Naive B cell (primary cell): ENCODE measurements at regions not wholly inside any gene's neighbourhood (a gene's known extent, or its start where the extent isn't known, plus 50 kb on each side); places are given as distances from the start of the nearest gene placed in this dataset.
"Not testable (repeated sequence)": the region's sequence is repeated elsewhere in the genome, so short reads cannot be mapped to it uniquely, and the experiment has no call there.

Experiments used
- ATAC-seq, 2 donors: fragments of 150-1000 bp; cut with Tn5 transposase; 2 replicates each; pipeline ENCODE4 v1.10.0; 2021; ENCODE audit warnings: low read depth in 2 of 2, mild to moderate bottlenecking in 2 of 2, moderate library complexity in 2 of 2
- DNase-seq: peaks from one replicate; pipeline ENCODE4 v3.0.0; 2022
- H3K27ac Mint-ChIP-seq, 6 donors: one replicate each; pipeline ENCODE4 v1.8.0; 2020 to 2022; ENCODE audit warnings: mild to moderate bottlenecking in 6 of 6, mixed read lengths in 6 of 6, moderate library complexity in 5 of 6, inconsistent platforms in 2 of 6
- H3K27me3 Mint-ChIP-seq, 3 donors: one replicate each; pipeline ENCODE4 v1.8.0; 2021 to 2022; ENCODE audit warnings: mixed read lengths in 3 of 3, mild to moderate bottlenecking in 1 of 3
- H3K36me3 Mint-ChIP-seq, 2 donors: one replicate each; pipeline ENCODE4 v1.8.0; 2020 to 2022; ENCODE audit warnings: mixed read lengths in 2 of 2, inconsistent platforms in 1 of 2, mild to moderate bottlenecking in 1 of 2
- H3K4me1 Mint-ChIP-seq, 3 donors: one replicate each; pipeline ENCODE4 v1.8.0; 2020 to 2022; ENCODE audit warnings: mixed read lengths in 3 of 3, inconsistent platforms in 1 of 3, mild to moderate bottlenecking in 1 of 3, moderate library complexity in 1 of 3
- H3K4me3 Mint-ChIP-seq, 8 donors: one replicate each; pipeline ENCODE4 v1.8.0; 2020 to 2022; ENCODE audit warnings: mild to moderate bottlenecking in 8 of 8, mixed read lengths in 8 of 8, moderate library complexity in 8 of 8, inconsistent platforms in 2 of 8
- H3K9me3 Mint-ChIP-seq, 7 donors: one replicate each; pipeline ENCODE4 v1.8.0; 2020 to 2022; ENCODE audit warnings: mixed read lengths in 7 of 7, mild to moderate bottlenecking in 5 of 7, inconsistent platforms in 2 of 7, moderate library complexity in 1 of 7

DNA sequence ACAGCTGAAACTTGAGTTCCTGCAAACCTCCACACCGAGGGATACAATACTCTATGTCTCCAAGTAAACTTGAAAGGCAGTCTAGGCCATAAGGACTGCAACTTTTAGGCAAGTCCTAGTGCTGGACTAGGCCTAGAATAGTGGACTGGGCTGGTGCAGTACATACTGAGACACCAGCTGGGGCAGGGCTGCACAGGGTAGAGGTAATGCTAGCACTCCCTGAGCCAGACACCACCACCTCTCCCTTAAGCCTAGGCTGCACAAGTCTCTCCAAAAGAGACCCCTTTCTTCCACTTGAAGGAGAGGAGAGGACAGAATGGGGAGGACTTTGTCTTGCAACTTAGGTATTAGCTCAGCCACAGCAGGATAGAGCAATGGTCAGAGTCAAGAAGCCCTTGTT lies 65.7 kb upstream of the PTPRK start:
- DNase-seq: no peak
- Mint-ChIP-seq H3K27ac (no peak overlapping the region), H3K27me3 (peaks cover 0 to 4% (median 0%) of the 10 kb centered on the region in 3 donors), H3K9me3 (peaks cover 2 to 9% (median 3%) of the 10 kb centered on the region in 7 donors), H3K36me3 (no peaks in the 10 kb centered on the region), H3K4me1 (no peaks in the 10 kb centered on the region), H3K4me3 (no peak overlapping the region)
- no peak for ATAC-seq

DNA sequence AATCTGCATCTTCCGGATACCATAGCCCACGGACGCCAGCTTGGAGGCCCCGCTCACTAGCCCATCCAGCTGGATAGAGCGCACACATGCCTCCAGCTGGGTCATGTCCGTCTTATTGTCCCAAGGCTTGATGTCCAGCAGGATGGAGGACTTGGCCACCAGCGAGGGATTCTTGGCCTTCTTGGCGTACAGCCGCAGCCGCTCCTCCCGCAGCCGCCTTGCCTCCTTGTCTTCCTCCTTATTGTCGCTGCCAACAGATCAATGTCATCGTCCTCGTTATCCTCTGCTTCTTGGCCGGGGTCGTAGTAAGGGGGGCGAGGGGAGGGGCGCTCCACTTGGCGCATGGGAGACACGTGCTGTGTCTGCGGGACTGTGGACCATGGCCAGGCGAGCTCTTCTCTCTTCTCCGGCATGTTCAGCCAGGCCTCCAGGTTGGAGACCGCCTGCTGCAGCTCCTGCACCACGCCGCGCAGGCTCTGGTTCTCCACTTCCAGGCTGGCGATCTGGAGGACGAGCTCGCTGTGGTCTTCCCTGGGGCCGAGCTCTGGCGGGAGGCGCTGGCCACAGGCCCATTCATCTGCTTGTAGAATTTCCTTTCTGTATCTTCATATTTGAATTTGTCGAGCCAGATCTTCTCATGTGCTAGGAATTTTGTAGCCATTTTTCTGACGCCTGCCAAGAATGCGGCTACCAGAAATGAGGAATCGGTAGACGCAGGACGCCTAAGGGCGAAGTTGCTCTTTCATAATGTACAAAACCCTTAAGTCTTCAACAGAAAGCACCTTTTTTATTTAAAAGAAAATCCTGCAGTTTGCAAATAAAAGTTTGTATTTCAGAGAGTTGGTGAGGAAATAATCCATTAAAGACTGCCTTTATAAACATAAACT lies 60.1 kb upstream of the PTPRK start:
- Mint-ChIP-seq H3K4me1 (no peaks in the 10 kb centered on the region), H3K36me3 (no peaks in the 10 kb centered on the region), H3K27me3 (peaks cover 0 to 4% (median 0%) of the 10 kb centered on the region in 3 donors), H3K9me3 (peaks cover 0 to 6% (median 0%) of the 10 kb centered on the region in 7 donors), H3K27ac (no peak overlapping the region), H3K4me3 (no peak overlapping the region)
- DNase-seq: no peak
- no peak for ATAC-seq

DNA sequence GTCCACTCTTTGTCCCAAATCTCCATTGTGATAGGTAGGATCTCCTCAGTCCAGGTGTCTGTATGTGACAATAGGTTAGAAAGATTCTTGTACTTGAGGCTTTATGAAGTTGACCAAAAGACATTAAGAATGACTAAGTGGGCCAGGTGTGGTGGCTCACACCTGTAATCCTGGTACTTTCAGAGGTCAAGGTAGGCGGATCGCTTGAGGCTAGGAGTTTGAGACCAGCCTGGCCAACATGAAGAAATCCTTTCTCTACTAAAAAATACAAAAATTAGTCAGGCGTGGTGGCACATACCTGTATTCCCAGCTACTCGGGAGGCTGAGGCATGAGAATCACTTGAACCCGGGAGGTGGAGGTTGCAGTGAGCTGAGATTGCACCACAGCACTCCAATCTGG lies 54.9 kb upstream of the PTPRK start:
- not testable (repeated sequence) for H3K36me3 Mint-ChIP-seq

DNA sequence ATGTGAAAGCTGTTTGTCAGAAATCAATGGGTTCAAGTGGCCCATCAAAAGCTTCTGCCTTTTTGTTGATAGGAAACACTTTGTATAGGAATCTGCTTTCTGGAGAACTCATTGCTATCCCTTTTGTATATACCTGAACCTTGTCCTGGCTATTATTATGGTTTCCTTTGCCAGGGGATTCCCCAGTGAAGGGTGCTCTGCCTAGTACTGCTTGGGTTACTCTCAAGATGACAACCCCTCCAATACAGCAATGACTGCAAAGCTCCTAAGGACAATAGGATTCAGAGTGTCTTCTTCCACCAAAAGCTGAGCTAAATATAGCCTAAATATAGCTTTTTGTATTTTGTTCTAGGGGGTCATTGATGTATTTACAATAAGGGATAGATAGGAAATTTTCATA lies 54.0 kb upstream of the PTPRK start:
- no peak overlapping the region for H3K4me3 Mint-ChIP-seq
- no peak overlapping the region for H3K27ac Mint-ChIP-seq
- H3K36me3 Mint-ChIP-seq: no peaks in the 10 kb centered on the region
- no peaks in the 10 kb centered on the region for H3K9me3 Mint-ChIP-seq
- ATAC-seq (no peak), DNase-seq (no peak)
- no peaks in the 10 kb centered on the region for H3K27me3 Mint-ChIP-seq
- H3K4me1 Mint-ChIP-seq: no peaks in the 10 kb centered on the region

More for the DNA sequence above, 54.9 kb upstream of the PTPRK start:
- not testable (repeated sequence) for H3K9me3 Mint-ChIP-seq, H3K27me3 Mint-ChIP-seq, DNase-seq, ATAC-seq, H3K4me1 Mint-ChIP-seq, H3K4me3 Mint-ChIP-seq, H3K27ac Mint-ChIP-seq

DNA sequence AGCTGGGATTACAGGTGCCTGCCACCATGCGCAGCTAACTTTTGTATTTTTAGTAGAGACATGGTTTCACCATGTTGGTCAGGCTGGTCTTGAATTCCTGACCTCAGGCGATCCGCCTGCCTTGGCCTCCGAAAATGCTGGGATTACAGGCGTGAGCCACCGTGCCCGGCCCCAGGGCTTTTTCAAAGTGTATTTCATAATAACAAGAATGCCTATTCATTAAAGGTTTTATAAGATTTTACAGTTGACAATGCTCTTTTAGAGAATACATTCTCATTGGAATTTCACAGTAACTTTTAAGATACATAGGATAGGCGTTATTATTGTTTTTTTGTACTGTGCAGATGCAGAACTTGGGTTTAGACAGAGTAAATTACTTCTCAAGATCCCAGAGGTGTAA lies 52.6 kb upstream of the PTPRK start:
- DNase-seq (no peak), ATAC-seq (no peak)
- no peak overlapping the region for H3K27ac Mint-ChIP-seq
- no peaks in the 10 kb centered on the region for H3K36me3 Mint-ChIP-seq
- no peak overlapping the region for H3K4me3 Mint-ChIP-seq
- H3K27me3 Mint-ChIP-seq: no peaks in the 10 kb centered on the region
- peaks cover 0 to 4% (median 0%) of the 10 kb centered on the region in 7 donors for H3K9me3 Mint-ChIP-seq
- H3K4me1 Mint-ChIP-seq: no peaks in the 10 kb centered on the region

DNA sequence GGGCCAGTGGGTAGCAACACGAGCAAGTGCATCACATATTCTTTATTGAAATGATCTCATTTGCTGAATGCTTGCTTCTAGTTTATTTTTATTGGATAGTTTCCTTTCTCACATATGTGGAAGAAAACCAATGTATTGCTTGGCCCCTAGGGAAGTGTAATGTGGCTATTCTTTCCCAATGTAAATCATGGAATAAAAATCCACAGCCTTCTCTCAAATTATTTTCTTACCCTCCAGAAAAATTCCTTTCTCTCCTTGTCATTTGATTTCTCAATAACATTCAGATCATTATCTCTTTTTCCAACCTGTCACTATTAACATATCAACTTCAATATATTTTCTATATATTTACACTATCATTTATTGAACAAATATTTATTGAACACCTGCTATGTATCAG lies 51.9 kb upstream of the PTPRK start:
- H3K4me1 Mint-ChIP-seq: no peaks in the 10 kb centered on the region
- peaks cover 0 to 4% (median 0%) of the 10 kb centered on the region in 7 donors for H3K9me3 Mint-ChIP-seq
- H3K4me3 Mint-ChIP-seq: no peak overlapping the region
- ATAC-seq (no peak), DNase-seq (no peak)
- H3K27me3 Mint-ChIP-seq: no peaks in the 10 kb centered on the region
- H3K36me3 Mint-ChIP-seq: no peaks in the 10 kb centered on the region
- no peak overlapping the region for H3K27ac Mint-ChIP-seq

DNA sequence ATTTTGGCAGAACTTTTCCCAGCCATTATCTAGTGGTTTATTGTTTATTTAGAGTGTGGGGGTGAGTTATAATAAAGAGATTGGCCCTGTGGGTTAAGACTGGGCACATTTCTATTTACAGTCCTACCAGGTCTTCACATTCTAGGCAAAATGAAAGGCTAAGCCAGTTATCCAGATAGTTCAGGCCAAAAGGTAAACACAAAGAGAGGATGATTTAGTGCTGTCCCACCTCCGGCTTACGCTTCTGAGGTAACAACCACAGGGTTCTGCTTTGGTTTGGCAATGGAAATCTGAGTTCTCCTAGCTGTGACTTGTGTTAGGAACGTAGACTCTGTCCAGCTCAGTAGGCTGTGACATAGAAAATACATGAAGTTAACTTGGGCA lies 50.3 kb upstream of the PTPRK start:
- no peaks in the 10 kb centered on the region for H3K27me3 Mint-ChIP-seq
- H3K27ac Mint-ChIP-seq: no peak overlapping the region
- no peak overlapping the region for H3K4me3 Mint-ChIP-seq
- DNase-seq: no peak
- peaks cover 0 to 4% (median 0%) of the 10 kb centered on the region in 7 donors for H3K9me3 Mint-ChIP-seq
- no peak for ATAC-seq
- H3K4me1 Mint-ChIP-seq: no peaks in the 10 kb centered on the region
- no peaks in the 10 kb centered on the region for H3K36me3 Mint-ChIP-seq

DNA sequence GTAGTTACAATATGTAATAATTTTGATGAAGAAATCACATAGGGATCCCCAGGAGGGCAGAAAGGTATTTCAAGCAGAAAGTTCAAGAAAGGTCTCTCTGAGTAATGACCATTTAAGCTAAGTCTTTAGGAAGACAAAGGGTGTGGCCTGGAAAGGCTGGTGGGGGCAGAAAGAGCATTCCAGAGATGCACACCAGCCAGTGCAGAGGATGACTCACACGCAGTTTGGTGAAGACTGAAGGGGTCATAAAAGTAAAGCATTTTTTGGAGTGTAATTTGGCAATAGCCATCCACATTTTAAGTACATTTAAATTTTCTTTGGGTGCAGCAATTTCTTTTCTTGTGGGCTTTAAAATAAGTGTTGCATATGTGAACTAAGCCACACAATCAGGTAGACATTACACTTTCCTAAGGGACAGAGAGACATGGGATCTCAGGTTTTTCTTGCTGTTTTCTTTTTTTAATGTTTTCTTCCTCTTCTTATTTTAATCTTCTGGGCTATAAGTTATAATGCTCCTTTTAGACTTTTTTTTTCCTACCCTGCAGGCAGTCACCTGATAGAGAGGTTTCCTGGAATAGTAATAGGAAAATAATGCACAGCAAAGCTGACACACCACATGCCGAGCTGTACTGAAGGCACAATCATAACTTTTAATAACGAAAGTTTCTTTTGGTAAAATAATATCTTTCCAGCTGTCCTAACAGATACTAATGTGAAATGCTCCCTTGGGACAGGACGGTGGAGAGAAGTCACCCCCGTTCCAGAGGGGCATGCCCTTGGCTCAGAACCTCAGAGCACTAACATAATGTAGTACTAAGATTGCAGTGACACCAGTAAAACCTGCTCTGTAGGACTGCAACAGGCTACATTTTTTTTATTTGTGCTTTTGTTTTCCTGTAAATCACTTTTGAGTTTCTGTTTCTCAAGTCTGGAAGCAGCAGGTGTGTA lies 49.6 kb upstream of the PTPRK start:
- Mint-ChIP-seq H3K36me3 (no peaks in the 10 kb centered on the region), H3K4me1 (no peaks in the 10 kb centered on the region), H3K27me3 (no peaks in the 10 kb centered on the region), H3K9me3 (peaks cover 0 to 4% (median 0%) of the 10 kb centered on the region in 7 donors), H3K4me3 (no peak overlapping the region), H3K27ac (no peak overlapping the region)
- DNase-seq (no peak), ATAC-seq (no peak)
